RPMI7951 (cell line): ENCODE measurements at regions not wholly inside any gene's neighbourhood (a gene's known extent, or its start where the extent isn't known, plus 50 kb on each side); places are given as distances from the start of the nearest gene placed in this dataset.
A peak's percentile ranks its signal among the peaks of the same experiment; 100 is the strongest.
"Not testable (repeated sequence)": the region's sequence is repeated elsewhere in the genome, so short reads cannot be mapped to it uniquely, and the experiment has no call there.

Source experiments
- DNase-seq: peaks from one replicate; pipeline ENCODE4 v3.0.0-alpha.2; 2012; ENCODE audit warnings: low read depth

DNA sequence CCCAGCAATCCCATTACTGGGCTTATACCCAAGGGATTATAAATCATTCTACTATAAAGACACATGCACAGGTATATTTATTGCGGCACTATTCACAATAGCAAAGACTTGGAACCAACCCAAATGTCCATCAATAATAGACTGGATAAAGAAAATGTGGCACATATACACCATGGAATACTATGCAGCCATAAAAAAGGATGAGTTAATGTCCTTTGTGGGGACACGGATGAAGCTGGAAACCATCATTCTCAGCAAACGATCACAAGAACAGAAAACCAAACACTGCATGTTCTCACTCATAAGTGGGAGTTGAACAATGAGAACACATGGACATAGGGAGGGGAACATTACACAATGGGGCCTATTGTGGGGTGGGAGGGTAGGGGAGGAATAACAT is 224.4 kb upstream of the SERP2 start:
- DNase-seq: not testable (repeated sequence)

- DNase-seq: no peak
These were observed 223.8 kb upstream of the SERP2 start for GRCh38 chr13:44149821-44150220.

DNA sequence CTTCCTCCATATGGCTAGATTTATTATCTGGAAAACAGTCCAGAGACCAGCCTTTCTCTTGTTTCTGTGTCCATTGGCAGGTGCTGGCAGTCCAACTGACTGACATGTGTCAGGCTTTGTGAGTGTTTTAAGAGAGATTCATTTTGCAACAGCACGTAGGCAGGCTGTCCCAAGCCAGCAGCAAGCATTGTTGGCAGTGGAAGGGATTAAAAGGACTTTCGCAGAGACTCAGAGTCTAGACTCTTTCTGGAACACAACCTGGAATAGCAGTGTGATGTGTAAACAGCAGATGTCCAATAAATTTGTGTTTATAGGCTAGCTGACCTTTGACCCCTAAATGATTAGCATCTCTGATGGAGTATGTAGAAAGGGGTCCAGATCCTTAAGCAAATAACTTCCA is 222.2 kb upstream of the SERP2 start:
- no peak for DNase-seq

DNA sequence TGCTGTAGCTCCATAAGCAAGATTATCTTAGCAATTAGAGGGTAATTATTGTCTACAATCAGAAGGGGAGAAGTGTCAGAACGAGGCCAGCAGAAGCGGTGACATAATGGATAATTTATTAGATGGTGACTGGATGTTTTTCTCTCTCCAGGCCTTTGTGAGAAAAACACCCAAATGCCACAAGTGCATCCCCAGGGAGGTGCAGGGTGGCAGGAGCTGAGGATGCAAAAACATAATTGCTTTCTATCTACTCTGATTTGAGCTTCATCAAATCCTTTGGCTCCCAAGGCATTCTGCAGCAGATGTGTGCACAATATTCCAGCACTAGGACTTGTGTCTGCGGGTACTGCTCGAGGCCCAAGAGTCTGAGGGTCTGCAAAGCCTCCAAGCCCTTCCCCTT is 220.1 kb upstream of the SERP2 start:
- DNase-seq: no peak

DNA sequence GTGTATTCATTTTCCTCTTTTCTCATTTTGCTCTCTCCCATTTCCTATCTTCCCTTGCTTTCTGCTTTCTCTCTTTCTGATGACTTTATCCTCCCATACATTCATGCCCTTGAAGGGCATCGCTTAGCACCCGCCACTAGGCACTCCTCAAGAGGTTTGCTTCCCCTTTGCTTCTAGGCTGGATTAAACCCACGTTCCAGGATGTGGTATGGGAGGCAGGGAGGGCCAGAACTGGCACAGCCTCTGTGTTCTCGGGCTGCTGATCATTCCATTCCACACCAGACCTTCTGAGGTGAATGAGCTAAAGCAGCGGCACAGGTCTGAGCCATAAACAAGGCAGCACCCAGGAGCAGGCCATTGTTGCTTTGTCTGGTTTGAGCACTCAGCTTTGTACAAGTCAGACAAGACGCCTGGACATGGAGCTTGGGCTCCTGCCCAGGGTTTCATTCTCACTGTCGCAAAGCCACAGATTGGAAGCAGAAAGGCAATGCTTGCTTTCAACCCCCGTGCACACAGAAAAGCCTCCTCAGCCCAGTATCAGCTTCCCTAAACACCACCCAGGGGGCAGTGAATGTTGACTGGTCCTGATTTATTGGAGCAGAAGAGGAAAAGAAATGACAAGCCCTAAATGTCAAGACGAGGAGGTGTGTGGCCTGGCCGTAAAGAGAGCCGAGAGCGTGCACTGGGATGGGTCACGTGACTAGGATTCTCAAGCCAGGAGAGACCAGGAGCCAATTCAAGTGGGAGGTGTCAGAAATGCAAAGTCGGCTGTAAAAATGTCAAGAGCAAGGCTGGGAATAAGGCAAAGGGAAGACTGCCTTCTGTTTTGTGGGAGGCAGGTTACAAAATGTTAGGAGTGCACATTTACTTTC is 218.0 kb upstream of the SERP2 start:
- no peak for DNase-seq

GRCh38 chr13:44156294-44156658 is 217.3 kb upstream of the SERP2 start:
- no peak for DNase-seq

- no peak for DNase-seq
These were observed 216.0 kb upstream of the SERP2 start for GRCh38 chr13:44157606-44158005.

DNA sequence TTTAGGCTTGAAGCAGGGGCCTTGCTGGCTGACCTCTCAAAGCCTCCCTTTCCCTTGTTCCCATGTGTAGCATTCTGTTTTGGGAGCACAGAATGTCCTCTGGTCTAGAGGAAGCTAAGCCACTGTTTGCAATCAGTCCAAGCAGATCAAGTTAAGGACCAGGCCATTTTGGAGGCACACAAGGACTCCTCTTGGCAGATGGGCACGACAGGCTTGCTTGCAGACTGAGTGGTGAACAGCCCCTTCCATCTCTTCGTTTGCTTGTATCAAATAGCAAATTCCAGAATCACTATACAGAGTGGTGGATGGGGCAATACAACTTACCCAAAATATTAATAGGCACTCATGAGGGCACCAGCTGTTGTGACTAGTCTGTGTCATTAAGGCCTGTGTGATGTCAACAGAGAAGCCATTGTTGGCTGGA is 215.5 kb upstream of the SERP2 start:
- DNase-seq: no peak

DNA sequence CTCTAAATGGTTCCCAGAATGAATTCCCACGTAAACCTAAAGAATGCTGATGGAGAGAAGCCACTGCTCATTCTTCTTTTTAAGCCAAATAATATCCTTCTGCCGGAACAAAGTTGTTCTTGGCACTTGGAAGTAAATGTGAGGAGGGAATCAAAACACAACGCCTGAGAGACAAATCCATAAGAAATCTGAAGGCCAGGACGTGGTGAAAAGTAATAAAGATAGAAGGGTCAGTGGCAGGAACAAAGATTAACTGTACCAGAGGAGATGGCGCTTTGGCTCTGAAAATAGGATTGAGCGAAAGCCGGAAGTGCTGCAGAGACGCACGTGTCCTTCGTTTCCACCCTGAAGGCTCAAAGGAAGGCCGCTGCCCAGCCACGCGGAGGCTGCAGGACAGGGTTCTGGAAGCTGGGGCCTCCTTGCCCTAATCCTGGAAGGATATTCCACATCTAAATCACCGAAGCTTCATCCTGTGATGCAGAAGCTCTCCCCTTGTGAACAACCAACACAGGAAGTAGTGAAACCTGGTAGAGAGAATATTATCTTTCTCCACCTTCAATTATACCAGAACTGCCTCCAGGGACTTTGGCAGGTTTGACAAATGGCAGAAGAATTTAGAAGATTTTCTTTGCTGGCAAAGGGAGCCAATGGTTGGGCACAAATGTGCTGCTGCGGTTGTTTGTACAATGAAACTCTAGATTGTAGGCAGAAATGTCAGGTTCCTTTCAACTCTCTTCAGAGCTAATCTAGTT is 214.6 kb upstream of the SERP2 start:
- DNase-seq: no peak

DNA sequence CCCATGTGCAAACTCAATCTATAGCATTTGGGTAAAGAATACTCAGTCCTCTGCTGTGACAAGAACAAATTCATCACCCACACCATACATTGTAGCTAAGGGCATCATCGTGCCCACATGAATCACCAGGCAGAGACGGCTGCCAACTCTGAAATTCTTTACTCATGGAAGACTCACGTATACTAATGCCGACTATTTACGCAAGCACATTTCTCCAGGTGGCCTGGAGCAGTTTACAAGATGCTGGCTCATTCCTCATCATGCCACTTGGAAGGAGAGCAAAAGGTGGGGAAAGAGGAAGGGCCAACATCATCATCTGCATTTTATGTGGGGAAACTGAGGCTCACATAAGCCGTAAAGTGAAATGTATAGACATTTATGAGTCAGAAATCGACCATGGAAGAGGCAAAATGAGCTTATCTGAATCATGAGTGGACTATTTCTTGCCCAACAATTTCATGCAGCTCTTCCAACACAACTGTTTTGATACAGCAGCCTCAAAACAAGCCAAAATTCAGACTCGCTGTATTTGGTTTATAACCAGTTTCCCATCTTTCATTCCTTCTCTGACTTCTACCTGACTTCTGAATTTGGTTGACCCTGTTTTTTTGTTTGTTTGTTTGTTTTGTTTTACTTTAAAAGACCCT is 213.9 kb upstream of the SERP2 start:
- peak; percentile 79 for DNase-seq

DNA sequence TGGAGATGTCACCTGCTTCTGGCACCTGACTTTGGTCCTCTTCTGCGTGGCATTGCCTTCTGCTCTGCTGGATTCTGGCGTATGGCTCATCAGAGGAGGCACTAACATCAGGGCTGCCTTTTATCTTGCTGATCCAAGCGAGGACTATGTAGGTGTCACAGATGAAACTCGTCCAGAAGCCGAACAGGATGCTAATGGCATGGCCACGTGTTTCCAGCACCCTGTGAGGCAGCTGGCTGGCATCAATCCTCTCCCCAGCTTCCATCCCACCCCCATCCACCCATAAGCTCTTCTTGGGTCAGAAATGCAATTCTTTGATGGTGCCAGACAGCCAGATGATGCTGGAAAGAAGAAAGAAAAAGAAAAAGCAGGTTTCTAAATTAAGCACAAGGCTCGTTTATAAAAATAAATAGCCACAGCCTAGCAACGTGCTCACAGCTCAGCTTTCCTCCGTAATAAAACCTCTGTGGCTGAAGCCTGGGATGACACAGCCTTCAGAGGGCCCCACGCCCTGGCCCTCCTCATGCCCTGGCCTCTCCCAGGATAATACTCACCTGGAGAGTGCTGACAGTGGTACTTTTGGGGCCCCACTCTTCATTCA is 212.9 kb upstream of the SERP2 start:
- DNase-seq: no peak

GRCh38 chr13:44163108-44163507 is 210.5 kb upstream of the SERP2 start:
- DNase-seq: no peak

DNA sequence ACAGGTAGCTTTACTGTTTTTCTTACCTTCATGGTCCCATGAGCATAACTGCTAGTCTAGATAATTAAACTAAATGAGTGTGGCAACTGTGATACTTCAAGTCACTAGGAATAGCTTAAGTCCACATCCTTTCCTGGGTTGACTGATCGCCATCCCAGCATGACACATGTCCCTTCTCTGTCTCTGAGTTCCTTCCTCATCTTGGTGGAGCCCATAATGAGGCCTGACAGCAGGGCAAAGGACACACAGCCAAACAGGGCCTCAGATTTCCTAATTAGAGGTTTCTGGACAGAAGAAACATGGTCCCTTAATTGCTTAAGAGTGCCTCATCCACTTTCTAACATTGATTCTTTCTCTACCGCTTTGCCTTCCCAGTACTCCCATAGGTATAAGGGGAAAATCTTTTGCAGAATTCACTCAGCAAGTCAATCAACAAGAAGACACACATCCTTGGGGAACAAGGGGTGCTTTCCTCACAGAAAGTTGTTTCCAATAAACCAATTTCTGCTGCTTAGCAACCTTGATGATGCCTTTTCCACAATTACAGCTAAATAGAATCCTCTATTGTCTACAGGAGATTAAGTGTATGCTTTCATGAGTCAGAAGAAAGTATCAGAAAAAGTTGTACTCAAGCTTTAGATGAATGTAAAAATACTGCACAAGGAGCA is 208.3 kb upstream of the SERP2 start:
- DNase-seq: no peak

- DNase-seq: no peak
These were observed 207.6 kb upstream of the SERP2 start for GRCh38 chr13:44165889-44166496.

DNA sequence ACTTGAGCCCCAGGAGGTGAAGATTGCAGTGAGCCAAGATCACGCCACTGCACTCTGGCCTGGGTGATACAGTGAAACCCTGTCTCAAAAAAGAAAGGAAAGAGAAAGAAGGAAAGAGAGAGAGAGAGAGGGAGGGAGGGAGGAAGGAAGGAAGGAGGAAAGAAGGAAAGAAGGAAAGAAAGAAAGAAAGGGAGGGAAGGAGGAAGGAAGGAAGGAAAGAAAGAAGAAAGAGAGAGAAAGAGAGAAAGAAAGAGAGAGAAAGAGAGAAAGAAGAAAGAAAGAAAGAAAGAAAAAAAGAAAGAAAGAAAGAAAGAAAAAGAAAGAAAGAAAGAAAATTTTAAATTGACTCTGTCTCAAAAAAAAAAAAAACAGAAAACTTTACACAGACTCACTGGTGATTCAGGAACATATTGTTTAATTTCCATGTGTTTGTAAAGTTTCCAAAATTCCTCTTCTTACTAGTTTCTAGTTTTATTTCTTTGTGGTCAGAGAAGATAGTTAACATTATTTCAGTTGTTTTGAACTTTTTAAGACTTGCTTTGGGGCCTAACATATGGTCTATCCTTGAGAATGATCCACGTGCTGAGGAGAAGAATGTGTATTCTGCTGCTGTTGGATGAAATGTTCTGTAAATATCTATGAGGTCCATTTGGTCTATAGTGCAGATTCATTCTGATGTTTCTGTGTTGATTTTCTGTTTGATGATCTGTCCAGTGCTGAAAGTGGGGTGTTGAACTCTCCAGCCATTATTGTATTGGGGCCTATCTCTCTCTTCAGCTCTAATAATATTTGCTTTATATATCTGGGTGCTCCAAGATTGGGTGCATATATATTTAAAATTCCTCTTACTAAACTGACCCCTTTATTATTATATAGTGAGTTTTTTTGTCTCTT is 204.4 kb upstream of the SERP2 start:
- peak; percentile 20 for DNase-seq

- no peak for DNase-seq
These were observed 202.9 kb upstream of the SERP2 start for GRCh38 chr13:44170731-44171130.

GRCh38 chr13:44171156-44171555 is 202.5 kb upstream of the SERP2 start:
- DNase-seq: no peak

- DNase-seq: no peak
These were observed 201.8 kb upstream of the SERP2 start for GRCh38 chr13:44171861-44172260.

DNA sequence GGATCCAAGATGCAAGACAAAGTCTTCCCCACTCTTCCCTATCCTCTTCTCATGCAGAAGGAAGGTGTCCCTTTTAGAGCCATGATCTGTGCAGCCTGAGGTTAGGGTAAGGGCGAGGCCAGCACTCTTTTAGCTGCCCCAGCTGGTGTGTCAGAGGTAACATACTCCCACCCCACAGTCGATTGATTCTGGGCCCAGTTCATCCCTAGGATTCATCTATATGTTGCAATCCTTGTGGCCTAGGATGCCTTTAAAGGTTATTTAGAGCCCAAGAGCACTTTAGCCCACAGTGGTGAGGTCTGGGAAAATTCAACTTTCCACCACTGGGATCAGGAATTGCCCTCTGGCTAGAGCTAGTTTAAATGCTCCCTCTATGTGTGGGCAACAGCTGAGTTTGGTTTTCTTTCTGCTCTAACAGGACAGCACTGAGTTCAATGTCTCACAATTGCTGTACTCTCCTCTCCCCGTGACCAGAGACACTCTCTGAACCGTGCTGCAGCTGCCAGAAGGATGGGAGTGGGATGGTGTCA is 201.3 kb upstream of the SERP2 start:
- DNase-seq: peak; percentile 71
